NCI-H774 (cell line): ENCODE measurements at regions not wholly inside any gene's neighbourhood (a gene's known extent, or its start where the extent isn't known, plus 50 kb on each side); places are given as distances from the start of the nearest gene placed in this dataset.
A peak's percentile ranks its signal among the peaks of the same experiment; 100 is the strongest.

Experiments used
- DNase-seq: peaks from one replicate; lab custom pipeline; 2025; lab: John Stamatoyannopoulos, UW

DNA sequence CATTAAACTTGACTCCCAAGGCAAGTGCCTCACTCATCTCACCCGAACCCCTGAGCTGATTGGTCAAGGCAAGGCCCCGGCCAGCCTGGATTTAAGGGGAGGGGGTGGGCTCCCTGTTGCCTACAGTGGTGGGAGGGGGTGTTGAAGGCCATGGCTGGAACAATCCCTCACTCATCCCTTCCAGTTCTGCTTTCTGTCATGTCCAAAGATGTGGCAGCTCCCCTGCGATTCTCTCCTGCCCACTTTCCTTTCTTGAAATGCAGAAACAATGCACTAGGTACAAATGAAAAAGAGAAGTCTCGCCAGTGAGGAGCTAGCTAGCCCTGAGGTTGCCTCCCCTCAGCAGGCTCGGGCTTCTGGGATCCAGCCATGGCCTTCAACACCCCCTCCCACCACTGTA is 240.9 kb downstream of the SYK start:
- DNase-seq: no peak

DNA sequence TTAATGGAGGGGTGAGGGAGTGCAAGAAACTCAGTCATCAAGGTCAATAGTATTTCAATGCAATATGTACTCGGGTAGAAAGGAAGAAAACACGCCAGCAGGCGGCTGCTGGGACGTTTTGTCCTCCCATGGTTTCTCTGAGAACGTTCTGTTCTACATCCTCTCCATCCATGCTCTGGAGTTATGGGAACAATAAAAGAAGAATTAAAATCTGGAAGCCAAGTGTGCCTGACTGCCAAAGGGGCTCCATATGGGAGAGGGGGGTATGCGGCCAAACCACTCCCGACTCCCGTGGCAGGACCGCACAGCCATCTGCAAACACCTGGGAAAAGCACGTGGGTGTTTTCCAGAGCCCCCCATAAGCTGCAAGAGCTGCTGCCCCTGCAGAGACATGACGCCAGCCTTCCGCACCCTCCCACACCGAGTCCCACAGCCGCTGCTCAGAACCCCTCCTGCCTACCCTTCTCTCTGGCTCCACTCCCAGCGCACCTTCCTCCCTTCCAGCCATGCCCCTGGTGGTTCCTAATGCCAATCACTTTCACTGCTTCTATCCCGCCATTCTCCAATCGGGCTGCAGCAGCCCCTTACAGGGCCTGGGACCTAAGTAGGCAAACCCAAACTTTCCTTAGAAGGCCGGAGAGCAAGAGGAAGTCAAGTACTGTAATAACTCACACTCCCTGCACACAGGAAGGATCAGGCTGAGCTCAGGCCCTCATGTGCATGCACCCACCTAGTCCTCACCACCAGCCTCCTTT is 241.6 kb downstream of the SYK start:
- DNase-seq: no peak

DNA sequence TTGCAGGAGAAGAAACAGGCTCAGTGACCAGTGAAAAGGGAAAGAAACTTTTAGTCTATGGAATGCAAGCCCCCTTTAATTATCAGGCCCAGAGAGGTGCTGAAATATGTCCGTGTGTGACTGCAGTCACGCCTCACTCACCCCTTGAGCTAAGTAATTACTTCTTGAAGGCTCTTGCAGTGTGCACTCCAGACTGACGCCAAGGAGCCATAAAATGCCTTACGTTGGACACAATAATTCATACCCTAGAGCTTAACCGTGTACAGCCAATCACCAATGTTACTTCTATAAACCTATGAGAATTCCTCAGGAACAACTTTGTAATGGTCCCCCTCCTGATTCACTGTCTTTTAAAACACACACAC is 242.2 kb downstream of the SYK start:
- no peak for DNase-seq

DNA sequence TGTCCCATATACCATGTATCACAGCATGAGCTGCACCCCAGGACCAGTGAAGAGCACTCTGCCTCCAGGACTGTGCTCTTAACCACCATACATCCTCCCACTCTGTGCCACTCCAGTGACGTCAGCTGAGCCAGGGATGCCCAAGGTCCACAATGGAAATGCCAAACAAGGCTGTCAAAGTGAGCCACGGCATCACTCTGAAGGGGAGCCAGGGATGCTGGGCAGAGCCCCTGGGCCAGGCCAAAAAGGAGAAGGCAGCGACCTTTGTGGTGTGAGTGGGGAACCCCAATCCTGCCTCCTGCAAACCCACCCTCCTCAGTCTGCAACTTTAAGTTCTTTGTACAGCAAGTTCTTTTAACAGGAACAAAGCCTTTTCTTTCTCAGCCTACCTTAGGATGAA is 242.7 kb downstream of the SYK start:
- DNase-seq: no peak

DNA sequence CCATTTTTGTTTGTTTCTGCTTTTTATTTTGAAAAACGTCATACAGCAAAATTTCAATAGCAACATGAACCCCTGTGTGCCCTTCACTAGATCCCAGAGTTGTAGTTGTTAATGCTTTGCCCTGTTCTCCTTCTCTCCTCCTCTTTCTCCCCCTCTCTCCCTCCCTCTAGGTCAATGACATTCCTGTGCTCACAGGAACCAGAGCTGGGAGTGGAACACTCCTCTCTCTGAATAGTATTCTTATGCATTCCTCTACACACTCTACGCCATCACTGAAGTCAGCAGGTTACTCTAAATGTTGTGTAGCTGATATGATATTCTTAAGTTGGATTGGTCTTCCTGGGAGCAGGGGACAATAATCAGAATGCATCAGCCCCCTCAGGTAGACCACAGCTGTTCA is 243.4 kb downstream of the SYK start:
- no peak for DNase-seq

DNA sequence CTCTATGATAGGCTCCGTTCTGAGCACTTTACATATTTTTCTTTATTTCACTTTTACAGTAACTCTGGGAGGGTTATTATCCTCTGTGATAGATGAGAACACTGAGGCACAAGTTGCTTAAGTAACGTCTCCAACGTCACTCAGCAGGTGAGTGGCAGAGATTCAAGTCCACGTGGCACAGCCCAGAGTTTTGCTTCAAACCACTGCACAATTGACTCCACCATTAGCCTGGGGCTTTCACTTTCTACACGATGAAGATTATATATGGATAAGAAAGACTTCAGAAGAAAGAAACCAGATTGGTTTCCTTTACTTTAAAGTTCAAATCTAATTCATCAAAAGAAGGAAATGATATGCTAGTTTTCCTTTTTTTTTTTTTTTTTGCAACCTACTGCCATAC is 245.9 kb downstream of the SYK start:
- DNase-seq: no peak

DNA sequence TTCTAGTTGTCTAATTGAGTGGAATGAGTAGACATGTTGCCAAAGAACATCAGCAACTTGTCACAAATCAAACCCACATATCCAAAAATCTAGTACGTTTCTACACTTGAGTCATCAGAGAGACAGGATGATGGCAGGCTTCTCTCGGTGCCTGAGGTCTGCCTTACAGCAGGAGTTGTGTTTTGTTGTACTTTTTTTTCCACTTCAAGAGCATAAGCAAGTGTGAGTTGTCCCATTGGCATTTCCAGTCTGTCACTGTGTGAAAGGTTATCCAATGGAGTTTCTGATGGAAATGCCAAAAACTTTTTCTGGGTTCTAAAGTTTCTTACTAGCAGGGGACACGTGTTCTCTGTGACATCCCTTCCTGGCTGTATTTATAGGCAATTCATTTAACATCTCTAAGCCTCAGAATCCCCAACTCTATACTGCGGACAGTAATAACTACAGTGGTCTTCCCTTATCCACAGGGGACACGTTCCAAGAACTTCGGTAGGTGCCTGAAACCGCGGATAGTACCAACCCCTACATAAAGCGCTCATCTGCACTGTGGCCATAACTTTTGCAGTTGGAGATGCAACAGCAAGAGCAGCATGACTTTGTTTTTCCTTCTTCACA is 246.5 kb downstream of the SYK start:
- DNase-seq: no peak

DNA sequence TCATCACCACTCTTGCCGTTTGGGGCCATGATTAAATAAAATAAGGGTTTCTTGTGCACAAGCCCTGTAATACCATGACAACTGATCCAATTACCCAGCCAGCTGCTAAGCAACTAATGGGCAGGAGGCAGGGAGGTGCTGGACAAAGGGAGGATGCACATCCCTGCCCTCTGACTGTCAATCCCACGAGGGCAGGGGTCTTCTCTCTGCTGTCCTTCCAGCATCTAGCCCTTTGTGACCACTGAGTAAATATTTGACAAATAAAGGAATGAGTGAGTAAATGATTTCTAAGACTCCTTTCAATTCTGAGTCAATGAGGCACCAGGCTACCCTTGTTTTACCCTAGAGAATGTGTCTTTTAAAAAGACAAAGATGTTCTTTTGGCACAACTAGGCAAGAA is 247.1 kb downstream of the SYK start:
- DNase-seq: no peak

DNA sequence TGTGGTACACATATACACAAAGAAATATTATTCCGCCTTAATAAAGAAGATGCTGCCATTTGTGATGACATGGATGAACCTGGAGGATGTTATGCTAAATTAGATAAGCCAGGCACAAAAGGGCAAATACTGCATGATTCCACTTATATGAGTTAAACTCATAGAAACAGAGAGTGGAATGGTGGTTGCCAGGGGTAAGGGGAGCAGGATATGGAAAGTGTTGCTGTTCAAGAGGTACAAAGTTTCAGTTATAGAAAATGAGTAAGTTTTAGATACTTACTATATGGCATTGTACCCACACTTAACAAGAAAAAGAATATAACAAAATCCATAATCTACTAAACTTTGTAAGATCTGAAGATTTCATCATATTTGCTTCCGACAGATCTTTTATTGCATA is 252.2 kb downstream of the SYK start:
- no peak for DNase-seq

DNA sequence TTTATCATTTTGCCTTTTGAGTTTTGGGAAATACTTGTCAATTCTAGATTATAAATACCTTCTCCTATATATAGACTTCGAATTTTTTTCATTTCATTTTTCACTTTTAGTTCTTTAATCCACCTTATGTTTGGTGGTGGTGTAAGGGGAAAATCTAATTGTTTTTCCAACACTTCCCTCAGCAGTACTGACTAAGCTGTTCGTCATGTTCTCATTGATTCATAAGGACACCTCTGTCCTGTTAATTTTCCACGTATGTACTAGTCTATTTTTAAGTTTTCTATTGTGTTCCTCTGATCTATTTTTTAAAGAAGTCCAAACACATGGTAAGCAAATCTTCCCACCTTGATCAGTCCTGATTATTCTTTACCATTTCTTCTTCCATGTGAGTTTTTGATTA is 254.2 kb downstream of the SYK start:
- no peak for DNase-seq

DNA sequence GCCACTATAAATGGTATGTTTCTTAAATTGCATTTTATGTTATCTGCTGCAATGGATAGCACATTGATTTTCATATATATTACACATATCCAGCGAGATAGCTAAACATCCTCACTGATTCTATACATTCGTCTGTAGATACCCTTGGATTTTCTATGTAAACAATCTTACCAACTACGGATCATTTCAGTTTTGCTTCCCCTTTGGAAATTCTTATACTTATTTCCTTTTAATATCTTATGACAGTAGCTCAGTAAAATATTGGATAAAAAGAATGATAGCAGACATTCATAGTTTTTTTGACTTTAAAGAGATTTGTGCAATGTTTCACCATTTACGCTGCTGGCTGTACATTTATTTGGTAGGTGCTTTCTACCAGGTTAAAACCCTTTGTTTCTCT is 254.9 kb downstream of the SYK start:
- no peak for DNase-seq

DNA sequence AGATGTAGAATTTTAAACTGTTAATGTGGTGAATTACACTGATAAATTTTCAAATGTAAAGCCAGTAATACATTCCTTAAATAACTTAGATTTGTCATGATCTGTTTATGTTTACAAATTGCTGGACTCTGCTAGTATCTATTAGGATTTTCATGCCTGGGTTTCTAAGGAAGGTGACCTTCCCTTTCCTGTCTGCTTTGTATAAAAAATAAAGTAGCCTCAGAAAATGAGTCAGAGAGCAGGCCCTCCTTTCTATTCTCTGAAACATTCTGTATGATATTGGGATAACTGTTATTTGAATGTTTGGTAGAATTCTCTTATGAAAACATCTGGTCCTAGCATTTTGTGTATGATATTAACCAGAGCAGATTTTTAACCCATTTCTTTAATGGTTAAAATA is 255.3 kb downstream of the SYK start:
- DNase-seq: no peak

DNA sequence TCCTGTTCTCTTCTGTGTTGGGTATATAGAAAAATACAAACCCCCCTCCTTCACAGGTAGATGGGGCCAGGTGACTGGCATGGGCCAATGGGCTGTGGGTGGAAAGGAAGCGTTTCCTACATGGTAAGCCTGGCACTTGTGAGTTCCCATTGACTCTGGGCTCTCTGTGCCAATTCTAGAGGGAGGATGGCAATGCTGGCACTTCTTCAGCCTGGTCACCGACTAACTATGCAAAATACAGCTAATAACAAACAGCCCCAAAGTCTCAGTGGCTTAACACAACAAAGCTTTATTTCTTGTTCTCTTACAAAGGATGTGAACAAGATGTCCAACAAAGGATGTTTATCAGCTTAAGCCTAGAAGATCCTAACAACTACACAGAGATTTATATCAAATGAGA is 258.1 kb downstream of the SYK start:
- no peak for DNase-seq

DNA sequence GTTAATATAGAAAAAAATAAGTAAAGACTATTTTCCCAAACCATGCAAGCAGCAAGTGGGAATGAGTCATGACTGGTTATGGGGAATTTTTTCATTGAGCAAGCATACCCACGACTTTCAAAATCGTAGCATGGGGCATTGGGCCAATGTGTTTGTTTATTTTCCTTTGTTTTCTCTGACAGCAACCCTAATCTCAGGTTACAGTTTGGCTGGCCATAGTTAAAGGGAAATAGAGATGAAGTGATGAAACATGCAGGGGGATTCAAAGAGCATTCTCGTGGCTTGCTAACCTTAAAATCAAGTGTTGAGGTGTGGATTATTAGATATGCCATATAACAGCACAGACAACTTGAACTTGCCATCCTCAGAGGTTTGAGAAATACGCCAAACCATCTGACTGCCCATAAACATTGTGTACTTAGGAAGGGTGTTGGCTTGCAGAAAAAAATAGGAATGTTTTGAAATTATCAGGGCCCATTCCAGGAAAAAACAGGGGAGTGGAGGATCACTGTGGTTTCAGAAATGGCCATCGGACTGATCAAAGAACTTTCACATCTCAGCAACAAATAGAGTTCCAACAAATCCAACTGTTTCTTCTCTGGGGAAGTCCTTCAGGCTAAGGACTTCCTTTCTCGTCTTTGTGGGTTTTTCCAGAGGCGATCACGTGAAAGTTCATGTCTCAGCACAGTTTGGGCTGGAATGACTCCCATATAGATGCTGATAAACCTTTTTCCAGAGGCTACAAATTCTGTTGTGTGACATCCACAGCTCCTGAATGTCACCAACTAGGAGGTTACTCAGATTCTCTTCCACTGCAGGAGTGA is 259.1 kb downstream of the SYK start:
- DNase-seq: peak; percentile 58

DNA sequence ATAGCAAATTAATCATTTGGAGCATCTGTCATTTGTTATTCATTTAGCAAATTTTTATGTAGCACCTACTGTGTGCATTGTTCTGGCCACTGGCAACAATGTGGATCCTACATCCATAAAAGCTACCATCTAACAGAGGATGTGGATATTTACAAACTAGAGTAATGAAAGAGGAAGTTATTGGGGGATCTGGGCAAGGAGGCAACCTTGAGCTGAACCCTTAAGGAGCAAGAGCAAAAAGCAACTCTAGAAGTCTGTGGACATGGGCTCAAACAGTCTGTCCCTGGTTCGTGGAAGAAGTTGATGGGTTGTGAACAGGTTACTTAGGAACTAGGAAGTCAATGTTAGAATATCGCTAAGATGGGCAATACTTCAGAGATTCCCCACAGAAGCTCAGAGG is 259.9 kb downstream of the SYK start:
- no peak for DNase-seq

DNA sequence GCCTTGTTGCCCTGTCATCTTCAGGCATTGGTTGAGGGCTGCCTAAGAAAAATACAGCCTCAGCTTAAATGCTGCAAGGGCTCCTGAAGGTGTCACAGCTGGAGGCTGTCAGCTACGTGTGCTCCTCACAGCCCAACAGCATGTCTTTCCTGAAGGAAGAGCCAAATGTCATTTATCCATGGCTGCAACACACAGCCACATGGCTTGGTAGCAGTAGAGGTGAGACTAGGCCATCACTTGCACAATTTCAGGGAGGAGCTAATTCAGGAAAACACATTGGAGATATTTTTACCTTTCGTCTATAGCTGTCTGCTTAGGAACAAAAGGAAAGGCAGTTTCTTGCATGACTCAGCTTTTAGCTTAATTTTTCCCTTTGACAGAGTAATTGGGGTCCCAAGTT is 260.7 kb downstream of the SYK start:
- DNase-seq: no peak

DNA sequence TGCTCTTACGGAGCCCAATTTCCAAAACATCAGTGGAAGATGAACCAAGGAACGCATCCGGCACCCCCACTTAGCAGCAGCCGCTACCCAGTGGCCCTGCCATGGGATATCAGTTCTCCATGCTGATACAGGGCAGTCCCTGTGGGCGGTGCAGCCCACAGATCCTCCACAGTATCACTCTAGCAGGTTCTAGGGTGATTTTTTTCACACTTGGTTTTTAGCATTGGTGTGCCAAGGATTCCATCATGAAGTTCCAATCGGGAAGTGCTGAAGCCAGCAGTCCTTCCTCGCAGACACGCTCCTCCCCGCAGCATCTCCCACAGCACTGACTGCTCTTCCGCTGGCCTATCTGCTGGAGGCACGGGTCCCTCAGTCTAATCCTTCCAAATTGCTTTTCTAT is 261.9 kb downstream of the SYK start:
- no peak for DNase-seq

DNA sequence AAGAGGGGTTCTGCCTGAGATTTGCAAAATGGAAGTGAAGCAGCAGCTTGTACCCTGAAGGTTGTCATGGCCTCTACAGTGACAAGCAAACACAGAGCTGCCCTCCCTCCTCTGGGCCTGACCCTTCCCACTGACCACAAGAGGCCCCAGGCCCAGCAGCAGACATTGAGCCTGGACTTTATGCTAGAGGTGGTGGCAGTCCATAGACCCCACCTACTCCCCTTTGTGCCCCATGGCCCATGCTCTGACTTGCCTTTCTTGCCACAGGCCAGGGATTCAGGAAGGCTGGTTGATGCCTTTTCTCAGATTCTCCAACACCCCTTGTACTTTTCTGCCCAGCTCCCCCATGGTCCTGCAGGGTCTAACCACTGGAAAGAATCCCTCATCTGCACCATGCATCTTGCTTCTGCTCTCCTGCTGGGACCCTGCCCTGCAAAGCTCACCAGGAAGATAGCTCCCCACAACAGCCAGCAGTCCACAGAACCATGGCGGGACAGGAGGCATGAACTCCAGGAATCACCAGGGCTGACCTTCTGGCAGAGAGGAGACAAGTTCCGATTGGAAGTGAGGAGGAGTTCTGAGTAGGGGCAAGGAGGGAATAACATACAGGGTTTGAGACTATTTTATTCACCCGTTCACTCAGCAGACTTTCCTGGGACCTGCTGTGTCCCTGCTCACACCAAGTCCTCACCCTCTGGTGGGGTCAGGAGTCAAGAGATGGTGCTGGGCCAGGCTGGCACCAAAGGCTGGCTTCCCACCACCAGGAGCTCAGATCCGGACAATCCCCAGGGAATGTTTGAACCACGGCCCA is 263.8 kb downstream of the SYK start:
- DNase-seq: no peak

DNA sequence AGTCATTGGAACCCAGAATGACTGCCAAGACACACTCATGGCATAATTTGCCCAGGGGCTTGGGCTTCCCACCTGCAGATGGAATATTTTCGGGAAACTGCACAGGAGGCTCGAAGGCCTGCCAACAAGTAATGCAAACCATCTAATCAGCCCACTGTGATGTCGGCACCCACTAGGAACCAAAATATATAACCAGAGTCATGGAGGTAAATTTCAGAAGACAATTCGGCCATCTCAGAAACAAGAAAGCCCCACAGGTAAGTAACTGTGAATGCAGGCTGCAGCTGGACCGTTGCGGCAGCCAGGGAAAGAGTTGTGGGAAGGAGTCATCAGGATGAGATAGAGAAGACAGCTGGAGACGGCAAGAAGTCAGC is 264.4 kb downstream of the SYK start:
- no peak for DNase-seq

DNA sequence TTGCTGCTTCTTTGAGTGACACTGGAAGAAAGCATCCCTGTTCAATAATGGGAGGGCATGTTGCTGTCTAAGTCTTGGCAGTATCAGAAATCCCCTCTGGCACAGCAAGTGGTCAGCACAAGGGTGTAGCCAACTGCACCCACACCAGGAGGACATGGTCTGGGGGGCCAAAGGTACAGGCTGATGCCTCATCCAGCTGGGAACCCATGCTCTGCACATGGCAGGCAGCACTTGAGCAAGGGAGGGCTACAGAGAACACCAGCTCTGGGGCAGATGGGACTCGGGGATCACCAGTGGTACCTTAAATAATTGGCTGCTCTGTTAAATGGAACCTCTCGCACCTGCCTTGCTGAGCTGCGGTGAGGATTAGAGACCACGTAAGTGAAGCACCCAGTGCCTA is 265.2 kb downstream of the SYK start:
- DNase-seq: no peak

DNA sequence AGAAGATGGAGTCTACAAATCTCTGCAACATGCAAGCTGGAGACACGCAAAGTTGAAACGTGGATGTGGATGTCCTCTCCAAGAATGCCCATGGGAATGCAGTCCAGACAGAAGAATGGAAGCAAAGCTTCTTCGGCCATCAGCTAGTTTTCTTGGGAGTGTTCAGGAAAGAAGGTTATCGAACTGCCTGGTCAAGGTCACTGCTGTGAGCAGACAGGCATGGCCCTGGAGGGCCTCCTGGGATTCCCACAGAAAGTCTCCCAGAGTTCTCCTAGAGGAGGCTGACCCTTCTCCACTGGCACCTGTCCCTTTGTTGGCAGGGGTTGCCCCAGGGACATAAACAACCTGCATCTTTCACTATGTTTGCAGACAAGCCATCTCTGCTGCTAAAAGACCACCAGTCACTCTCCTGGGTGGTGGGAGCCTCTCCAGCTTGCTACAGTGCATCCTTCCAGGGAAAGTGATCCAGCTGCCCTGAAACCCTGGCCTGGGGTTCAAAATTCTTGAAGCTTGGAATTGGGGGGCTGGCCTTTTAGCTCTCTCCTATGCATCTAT is 265.8 kb downstream of the SYK start:
- no peak for DNase-seq
